PC-9 (cell line): ENCODE measurements at regions not wholly inside any gene's neighbourhood (a gene's known extent, or its start where the extent isn't known, plus 50 kb on each side); places are given as distances from the start of the nearest gene placed in this dataset.

Experiments used
- EZH2 ChIP-seq: fragments of 200-600 bp; sonication (generic); IDR thresholded peaks from 2 replicates; pipeline ENCODE4 v1.8.0; 2017; ENCODE audit warnings: antibody characterized with exemption, low read depth
- TF ChIP-seq, protein P1 (sequence below): fragments of 200-600 bp; sonication (generic); conservative IDR thresholded peaks from 2 replicates; pipeline ENCODE4 v1.6.1; 2017; ENCODE audit warnings: mixed run types, antibody characterized with exemption, mild to moderate bottlenecking, moderate library complexity

DNA sequence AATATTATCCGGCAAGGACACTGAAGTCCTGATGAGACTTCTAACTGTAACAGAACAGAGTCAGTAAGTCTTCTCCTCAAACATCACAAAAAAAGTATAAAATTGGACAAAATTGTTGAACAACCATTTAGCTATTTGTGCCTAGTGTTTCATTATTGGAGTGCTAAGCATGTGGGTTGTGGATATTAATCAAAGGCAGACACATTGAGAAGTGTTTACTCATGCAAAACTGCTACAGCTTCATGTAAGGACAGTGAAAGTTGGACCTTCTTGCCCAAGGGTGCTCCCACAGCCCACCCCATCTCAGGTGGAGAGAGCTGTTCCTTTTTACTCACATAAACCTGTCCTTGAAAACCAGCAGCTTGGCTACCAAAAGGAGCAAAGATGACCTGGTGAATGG lies 355.1 kb upstream of the DAB2 start:
- TF ChIP-seq, protein P1, sequence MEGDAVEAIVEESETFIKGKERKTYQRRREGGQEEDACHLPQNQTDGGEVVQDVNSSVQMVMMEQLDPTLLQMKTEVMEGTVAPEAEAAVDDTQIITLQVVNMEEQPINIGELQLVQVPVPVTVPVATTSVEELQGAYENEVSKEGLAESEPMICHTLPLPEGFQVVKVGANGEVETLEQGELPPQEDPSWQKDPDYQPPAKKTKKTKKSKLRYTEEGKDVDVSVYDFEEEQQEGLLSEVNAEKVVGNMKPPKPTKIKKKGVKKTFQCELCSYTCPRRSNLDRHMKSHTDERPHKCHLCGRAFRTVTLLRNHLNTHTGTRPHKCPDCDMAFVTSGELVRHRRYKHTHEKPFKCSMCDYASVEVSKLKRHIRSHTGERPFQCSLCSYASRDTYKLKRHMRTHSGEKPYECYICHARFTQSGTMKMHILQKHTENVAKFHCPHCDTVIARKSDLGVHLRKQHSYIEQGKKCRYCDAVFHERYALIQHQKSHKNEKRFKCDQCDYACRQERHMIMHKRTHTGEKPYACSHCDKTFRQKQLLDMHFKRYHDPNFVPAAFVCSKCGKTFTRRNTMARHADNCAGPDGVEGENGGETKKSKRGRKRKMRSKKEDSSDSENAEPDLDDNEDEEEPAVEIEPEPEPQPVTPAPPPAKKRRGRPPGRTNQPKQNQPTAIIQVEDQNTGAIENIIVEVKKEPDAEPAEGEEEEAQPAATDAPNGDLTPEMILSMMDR: no peak
- no peak for TF ChIP-seq EZH2
